CD4-positive, alpha-beta T cell treated with Interleukin-6 for 4 hours (primary cell): ENCODE measurements at regions not wholly inside any gene's neighbourhood (a gene's known extent, or its start where the extent isn't known, plus 50 kb on each side); places are given as distances from the start of the nearest gene placed in this dataset.
"Not testable (repeated sequence)": the region's sequence is repeated elsewhere in the genome, so short reads cannot be mapped to it uniquely, and the experiment has no call there.

Experiments used
- DNase-seq: peaks from one replicate; pipeline ENCODE4 v3.0.0-alpha.2; 2020; ENCODE audit warnings: mixed read lengths

DNA sequence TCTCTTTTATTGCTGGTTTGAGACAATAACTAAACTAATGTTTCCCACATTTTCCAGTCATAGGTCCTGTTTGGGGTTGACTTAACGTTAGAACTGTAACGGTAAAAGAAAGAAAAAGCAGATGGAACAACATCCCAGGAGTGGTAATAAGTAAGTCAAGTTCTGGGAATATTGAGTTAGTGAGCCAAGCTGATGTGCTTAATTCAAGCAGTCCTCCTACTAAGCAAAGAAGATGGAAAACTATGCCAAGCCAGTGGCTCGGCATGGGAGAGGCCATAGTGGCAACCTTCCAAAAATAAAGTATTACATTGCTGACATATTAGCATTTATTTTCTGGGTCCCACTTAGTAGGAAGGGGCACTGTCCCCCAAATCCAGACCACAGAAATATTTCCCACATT lies 161.7 kb upstream of the CDH5 start:
- no peak for DNase-seq

DNA sequence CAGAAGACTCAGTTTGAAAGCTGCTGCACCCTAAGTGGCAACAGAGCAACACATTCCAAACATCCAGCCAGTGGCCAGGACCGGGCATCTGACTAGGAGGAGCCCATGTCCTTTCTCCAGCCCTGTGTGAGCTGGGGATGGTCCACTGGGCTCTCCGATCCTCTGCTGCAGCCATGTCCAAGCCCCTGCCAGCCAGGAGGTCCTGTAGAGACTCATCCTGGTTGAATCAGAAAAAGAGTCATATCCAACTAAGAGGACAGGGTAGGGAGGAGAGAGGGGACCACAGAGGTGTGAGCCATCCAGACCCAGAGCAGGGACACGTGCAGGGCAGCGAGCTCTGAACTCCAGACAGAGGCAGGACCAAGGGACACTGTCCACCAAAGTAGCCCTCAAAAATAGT lies 163.0 kb upstream of the CDH5 start:
- DNase-seq: no peak

DNA sequence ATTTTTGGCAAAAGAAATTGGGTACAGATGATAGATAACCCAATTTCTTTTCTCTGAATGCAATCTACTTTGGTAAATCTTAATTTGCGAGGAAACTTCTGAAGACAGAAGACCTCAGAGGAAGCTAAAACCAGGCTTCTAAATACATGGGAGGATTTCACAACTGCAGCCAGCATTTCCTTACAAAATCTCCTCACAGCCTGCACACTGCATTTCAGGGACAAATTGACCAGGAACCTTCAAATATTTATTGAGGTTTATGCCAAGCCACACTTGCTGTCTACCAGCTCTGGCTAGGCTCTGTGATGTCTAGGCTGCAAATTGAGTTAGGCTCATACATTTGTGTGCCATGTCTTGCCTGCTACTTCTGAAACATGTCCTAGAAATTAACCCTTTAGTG lies 167.3 kb upstream of the CDH5 start:
- DNase-seq: no peak

DNA sequence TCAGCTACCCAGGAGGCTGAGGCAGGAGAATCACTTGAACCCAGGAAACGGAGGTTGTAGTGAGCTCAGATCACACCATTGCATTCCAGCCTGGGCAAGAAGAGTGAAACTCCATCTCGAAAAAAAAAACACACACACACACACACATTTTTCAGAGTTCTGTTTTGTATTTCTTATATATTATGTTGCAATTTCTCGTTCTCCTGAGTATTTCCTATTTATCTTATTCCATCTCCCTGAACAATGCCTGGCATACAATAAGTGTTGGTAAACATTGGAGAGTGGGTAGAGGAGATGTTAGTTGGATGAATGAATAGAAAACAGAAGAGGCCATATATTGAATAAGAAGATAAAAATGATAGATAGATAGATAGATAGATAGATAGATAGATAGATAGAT lies 167.8 kb upstream of the CDH5 start:
- DNase-seq: no peak

DNA sequence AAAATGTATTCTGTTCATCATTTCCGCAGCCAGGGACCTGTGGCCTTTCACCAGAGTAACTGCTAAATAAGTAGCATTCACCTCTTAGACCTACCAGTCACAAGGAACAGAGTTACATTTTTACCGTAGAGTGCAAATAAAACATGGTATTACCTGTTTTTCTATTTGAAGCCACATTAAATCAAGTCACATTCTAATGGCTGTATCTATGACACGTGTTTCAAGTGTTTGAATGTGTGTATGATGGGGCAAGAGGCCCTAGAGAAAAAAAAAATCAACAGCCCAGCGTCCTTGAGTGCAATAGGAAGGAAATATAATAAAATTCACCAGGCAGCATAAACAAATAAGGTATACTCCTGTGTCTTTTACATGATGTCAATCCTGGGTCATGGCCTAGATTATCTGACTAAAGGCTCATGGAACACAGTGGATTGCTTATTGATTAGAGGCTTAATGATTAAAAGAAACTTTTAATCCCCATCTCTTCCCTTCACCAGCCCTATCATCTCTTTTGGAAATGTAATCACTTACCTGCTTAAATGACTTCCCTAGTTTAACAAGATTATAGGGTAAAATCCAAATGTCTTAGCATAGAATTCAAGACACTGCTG lies 168.7 kb upstream of the CDH5 start:
- no peak for DNase-seq

DNA sequence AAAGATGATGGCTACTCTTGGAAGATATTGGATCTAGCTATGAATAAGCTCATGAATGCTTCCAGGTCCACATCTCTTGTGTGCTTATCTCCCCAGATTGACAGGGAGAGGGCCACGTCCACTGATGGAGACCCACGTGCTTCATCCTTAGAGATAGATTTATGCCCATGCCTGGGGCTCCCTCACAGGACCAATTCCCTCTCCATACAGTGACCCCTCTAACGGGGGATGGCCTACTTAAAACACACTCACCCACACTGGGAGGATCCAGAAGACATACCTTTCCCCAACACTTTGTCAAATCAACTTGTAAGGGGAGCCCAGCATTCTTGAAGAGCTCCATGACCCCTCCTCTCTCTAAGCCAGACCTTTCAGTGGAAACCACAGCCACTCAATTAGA lies 169.7 kb upstream of the CDH5 start:
- no peak for DNase-seq

DNA sequence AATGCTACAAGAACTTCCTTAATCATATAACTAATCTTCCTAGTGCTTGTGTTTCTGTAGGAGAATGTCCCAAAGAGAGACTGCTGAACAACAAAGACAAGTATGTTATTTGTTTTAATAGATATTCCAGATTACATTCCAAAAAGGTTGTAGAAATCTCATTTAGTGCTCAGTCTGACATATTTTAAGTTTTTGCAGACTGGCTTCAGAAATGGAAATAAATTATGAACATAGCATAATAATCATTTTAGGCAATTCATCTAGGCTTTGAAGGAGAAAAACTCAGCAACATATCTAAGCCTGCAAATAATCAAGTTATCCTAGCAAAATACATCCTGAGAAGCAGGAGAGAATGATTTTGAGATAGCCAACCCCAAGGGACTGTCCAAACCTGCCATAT lies 171.6 kb upstream of the CDH5 start:
- DNase-seq: no peak

DNA sequence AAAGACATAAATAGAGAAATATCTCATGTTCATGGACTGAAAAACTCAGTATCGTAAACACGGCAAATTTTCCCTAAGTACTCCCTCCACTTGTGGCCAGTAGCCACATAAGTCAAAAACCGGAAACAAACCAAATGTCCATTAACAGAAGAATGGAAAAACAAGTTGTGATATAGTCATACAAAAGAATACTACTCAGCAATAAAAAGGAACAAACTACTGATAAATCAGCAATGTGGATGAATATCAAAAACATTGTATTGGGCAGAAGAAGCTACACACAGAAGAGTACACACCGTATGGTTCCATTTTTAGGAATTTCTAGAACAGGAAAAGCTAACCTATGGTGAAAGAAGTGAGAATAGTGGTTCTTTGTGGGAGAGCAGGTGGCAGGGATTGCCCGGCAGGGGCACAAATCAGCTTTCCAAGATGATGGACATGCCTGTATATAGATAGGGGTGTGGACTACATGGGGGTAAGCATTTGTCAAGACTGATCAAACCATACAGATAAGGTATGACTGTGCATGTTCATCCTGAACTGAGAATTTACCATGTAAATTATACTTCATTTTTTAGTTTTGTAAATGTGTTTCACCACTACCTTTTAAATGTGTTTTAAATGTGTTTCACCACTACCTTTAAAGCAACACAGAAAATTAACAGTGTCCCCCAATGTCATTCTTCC lies 172.8 kb upstream of the CDH5 start:
- DNase-seq: no peak

DNA sequence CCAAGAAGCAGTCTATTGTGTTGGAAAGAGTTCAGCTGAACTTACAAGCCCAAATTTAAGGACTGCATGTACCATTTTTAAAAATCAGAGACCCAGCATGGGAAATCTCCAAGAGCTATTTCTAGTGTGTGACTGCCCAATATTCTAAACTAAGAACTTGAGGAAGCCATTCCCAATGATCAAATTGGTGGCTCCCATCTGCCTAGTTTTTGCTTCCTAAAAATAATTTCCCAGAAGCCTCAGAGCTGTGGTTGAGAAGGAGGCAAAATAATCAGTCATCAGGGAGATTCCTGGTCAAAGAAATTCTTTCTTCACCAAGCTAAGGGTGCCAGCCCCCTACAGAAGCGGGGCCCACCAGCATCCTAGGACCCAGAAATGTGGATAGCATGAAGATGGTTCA lies 176.1 kb upstream of the CDH5 start:
- no peak for DNase-seq

DNA sequence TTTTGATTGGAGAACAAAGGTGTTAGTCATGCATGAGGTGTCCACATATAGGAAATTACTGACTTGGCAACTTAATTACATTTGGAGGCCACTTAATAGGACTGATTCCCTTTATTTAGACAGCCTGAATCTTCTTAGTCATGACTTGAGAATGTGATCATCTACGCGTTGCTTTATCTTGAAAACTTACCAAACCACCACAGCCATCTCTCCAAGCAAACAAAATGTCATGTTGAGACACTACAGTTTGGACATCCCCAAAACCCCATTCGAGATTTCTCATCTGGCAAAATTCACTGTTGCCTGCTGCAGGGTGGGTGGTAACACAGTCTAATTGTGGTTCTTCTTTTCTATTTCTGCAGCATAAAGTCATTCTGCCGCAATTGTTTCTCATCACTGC lies 176.5 kb upstream of the CDH5 start:
- no peak for DNase-seq

DNA sequence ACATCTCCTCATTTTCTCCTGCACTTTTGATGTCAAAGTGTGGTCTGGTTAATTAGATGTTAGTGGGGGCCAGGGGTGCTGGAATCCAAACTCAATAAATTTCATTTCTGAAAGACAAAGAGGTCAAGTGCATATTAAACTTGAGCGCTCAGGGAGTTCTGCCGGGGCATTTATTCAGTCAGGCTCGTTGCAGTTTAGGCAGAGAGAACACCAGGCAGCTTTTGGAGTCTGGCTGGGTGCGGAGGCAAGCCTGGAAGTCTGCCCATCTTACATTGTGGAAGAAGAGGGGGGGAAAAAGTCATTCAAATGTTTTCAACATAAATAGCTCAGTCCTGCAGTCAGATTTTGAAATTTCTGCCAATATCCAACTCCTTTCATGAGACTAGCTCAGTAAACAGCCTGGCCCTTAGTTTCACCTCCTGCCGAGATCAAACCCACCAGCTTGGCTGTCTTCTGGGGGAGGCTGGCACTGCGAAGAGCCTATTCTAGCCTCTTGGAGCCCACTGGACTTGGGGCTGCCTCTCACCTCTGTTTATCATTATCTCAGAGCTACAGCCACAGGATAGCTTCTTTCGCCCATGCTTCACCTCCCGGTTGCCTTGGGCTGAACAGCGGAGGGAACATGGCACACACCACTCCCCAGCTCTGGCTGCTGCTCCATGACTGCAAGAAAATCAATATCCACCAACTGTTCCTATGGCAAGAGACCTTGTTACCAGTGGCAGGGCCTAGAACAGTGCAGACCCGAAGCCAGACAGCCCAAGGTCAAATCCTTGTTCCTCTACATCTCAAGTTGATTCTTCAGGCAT lies 177.4 kb upstream of the CDH5 start:
- DNase-seq: no peak

DNA sequence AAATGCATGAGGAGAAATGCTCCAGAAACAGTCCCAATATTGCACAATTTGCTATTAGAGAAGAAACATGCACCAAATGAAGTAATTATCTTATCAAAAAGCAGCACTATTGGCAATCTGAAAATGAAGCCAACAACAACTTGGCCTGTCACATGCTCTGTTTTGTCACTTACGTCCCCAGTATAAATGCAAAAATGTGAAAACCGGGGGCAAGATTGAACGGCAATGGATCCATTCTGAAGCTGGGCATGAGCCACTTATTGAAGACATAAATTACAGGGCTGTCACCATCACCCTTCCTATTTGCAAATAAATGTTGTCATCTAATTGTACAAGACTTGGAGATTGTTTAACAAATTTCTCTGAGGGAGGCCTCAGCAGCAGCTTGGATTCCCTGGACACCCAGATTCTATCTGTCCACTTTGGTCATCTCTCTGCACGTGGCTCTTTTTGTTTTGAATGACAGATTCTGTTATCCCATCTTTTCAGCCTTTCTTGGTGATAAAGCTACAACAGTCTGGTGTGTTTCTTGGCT lies 180.2 kb upstream of the CDH5 start:
- DNase-seq: no peak

DNA sequence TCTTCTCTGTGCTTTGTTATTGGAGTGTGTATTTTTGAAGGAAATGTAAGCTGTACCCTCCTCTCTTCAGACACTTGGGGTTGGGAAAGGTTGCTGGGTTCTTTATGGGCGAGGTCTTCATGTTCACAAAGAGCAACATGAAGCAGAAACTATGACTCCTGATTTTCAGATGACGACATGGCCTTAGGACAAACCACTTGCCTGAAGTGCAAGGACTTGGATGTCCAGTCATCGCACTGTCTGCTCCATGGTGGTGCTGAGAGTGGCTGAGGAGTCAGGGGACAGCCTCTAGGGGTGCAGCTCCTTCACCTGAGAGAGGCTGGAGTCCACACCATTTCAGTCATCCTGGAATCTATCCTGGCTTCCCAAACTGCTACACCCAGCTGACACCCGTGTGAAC lies 183.9 kb upstream of the CDH5 start:
- no peak for DNase-seq

DNA sequence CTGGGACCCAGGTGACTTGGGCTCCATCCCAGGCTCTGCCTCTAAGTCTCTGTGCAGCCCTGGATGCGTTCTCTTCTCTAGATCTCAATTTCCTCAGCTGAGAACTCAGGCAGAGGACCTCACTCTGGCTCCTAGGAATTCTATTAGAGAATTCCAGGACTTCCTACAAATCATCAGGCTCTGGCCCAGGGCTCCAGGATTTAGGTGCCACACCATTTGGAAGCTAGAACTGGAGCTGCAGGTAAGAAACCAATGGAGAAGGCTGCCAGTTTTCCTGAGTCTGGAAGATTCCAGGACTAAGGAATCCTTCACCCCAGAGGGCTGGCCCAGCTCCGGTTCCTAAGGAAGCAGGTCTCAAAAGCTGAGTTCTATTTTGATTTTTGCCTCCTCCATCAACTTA lies 189.8 kb upstream of the CDH5 start:
- DNase-seq: no peak

DNA sequence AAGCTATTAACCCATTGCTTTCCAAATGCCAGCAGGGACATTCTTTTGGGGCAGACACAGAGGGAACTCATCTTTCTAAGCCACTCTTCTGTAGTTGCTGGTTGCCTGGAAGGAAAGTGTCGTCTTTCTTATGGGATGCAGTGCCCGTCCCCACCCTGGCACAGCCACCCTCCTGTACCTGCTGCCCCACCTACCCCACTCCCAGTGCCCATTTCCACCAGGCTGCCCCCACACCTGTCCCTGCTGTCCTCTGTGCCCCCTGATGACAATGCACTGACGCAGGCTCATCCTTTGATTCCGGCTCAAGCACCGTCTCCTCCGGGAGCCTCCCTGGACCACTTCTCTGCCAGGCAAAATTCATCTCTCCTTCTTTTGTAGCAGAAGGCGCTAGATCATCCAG lies 190.4 kb upstream of the CDH5 start:
- DNase-seq: no peak

DNA sequence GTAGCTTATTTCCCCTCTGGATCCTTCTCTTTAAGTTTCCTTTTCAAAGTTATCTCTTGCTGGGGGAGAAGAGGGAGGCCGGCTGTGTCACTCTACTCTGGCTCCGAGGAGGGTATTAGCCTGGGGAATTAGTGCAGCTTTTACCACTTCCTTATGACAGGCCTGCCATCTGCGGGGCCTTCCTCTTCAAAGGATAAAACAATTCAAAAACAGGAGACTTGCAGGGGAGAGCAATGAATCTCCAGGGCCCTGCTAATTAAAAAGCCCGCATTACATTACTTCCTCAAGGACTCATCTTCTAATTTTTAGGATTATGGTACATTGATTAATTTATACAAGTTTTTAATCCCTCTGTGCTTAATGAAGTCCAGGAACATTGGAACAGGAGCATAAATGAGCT lies 190.9 kb upstream of the CDH5 start:
- no peak for DNase-seq

DNA sequence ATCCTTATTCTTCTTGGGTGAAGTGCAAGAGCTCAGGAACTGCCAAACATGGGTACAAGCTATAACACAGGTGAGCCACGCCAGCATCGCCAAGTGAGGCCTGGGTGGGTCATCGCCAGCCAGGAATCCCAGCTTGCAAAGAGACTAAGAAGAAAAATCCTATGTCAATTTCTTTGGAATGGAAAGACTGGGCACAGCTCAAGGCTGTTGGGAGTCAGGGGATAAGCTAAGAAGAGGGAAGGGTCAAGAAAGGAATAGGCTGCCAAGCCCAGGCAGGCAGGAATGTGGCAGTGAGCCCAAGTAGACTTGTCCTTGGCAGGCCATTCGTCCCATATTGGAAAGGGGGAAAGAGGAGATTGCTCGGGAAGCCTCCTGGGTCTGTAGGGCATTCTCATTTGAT lies 191.4 kb upstream of the CDH5 start:
- DNase-seq: no peak

DNA sequence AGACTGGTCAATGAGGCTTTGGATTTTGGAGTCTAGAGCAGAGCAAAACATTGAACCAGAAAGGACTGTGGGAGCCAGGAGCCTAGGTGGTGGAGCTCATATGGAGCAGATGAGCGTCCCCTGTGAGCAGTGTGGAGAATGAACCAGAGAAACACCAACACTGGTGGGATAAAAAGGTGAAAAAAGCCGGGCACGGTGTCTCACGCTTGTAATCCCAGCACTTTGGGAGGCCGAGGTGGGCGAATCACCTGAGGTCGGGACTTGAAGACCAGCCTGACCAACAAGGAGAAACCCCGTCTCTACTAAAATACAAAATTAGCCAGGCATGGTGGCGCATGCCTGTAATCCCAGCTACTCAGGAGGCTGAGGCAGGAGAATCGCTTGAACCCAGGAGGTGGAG lies 192.7 kb upstream of the CDH5 start:
- not testable (repeated sequence) for DNase-seq

DNA sequence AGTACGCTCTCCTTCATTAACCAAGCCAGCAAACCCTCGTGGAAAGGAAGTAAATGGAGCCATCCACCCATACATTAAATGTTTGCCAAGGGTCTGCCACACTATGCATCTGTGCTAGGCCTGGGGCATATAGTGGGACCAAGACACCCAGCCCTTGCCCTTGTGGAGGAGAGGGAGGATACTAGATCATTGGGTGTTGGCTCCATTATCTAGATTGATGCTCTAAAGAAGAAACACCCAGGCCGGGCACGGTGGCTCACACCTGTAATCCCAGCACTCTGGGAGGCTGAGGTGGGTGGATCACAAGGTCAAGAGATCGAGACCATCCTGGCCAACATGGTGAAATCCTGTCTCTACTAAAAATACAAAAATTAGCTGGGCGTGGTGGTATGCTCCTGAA lies 193.3 kb upstream of the CDH5 start:
- DNase-seq: not testable (repeated sequence)

DNA sequence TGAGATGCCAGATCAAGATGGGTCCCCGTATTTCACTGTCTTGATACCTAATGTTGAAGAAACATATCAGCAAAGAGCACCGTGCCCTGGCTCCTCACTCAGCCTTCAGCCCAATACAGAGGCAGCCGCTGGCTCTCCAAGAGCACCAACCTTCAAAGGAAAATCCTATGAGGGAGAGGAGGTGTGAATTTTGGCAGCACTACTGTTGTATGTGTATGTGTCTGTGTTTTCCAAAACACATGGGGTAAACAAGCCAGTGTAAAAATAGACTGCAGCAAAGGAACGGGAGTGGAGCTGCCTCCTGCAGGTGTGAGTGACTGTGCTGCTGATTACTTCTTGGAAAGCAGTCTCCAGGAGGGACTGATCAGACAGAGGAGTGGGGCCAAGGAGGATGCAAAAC lies 194.0 kb upstream of the CDH5 start:
- no peak for DNase-seq

DNA sequence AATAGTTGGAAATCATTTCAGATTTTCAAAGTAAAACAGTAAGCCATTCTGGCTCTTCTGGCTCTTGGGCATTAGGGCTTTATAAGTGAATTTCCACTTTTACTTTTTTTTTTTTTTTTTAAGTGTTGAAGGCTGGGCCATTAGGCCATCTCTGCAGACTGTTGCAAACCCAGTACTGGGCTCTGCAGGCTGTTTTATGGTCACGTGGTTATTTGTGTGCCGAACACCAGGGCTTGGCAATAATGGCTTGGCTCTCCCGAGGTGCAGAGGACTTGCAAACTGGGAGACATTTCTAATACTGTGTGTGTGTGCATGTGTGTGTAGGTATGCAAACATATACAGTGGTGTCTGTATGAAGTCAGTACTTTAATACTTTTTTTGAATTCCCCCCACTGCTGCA lies 194.9 kb upstream of the CDH5 start:
- DNase-seq: no peak

DNA sequence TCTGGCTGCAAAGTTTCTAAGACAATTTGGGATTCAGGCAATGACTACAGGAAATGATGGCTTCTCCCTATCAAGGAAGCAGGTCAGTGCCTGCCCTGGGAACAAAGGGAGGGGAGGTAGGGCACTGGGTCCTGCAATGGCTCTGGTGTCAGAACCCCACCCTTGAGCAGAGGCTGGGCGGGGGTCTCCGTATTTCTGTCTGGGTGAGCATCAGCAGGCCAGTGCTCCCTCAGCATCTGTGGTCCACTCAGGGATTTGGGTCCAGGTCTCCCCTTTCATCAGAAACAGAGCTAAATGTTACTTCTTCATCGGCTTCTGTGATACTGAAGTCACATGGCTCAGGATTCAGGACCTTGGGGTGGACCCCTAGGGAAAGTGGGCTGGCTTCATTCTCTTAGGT lies 195.5 kb upstream of the CDH5 start:
- DNase-seq: no peak

DNA sequence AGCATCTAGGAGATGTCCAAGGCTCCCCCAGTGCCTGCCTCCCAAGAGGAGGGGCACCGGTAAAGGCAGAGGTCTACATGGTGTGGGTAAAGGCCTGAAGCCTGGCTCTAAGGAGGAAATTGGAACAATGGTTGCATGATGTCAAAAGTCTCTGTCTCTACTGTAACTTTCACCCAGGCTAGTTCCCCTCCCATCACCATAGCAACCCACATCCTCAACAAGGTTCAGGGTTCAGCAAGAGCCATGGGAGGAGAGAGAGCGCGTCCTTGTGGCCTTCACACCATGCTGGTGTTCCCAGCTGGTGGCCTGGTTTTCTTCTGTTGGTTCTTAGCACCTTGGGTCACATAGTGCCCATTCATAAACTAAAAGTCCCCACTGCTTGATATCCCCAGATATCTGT lies 196.7 kb upstream of the CDH5 start:
- no peak for DNase-seq

DNA sequence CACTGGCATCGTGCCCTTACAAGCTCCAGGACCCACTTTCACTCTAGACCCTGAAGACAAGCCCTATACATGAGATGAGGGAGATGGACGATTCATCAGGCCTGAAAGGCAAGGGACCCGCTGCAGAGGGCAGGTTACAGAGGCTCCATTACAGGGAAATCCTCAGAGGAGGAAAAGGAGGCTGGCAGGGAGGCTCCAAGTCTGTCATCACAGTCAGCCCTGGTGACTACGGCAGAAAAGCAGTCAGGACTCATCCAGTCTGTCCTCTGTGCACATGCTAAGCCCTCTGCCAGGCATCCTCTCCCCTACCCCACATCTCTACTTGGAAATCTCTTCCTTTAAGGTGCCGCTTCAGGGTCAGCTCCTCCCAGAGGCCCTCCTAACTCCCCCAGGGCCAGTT lies 197.7 kb upstream of the CDH5 start:
- DNase-seq: no peak
